Body of pancreas (tissue), 4 donors: ENCODE measurements at regions not wholly inside any gene's neighbourhood (a gene's known extent, or its start where the extent isn't known, plus 50 kb on each side); places are given as distances from the start of the nearest gene placed in this dataset.

Experiments
- ATAC-seq: fragments of 150-250 bp; one replicate; pipeline ENCODE4 v1.9.1; 2016
- DNase-seq, 4 donors: peaks; one replicate each; pipeline ENCODE4 v3.0.0-alpha.2; 2019
- H3K27ac ChIP-seq, 4 donors: fragments of 200-600 bp; sonication (generic); 1 replicate in 3 of 4; 2 replicates in 1 of 4; pipeline versions ENCODE4 v1.5.1 to v1.6.1; 2016 to 2019; ENCODE audit warnings: mild to moderate bottlenecking in 1 of 4, mixed read lengths in 1 of 4, moderate library complexity in 1 of 4
- H3K27me3 ChIP-seq, 2 donors: fragments of 200-600 bp; sonication (generic); one replicate each; pipeline ENCODE4 v1.6.0; 2016; ENCODE audit warnings: mild to moderate bottlenecking in 1 of 2
- H3K36me3 ChIP-seq, 2 donors: fragments of 200-600 bp; sonication (generic); replicated peaks in 1 of 2; 2 replicates each; pipeline ENCODE4 v1.5.1; 2016; ENCODE audit warnings: low read depth in 2 of 2; ENCODE audit not compliant: insufficient read depth in 1 of 2
- H3K4me1 ChIP-seq: fragments of 200-600 bp; sonication (generic); one replicate; pipeline ENCODE4 v1.6.0; 2016
- H3K4me3 ChIP-seq, 2 donors: fragments of 200-600 bp; sonication (generic); 1 replicate in 1 of 2; 2 replicates in 1 of 2; pipeline ENCODE4 v1.5.1; 2016 to 2019
- H3K9me3 ChIP-seq, 3 donors: fragments of 200-600 bp; sonication (generic); 1 replicate in 2 of 3; 2 replicates in 1 of 3; pipeline ENCODE4 v1.5.1; 2016
- POLR2A ChIP-seq, 3 donors: fragments of 450-650 bp; IDR thresholded peaks; one replicate each; pipeline ENCODE4 v1.6.1; 2016; ENCODE audit warnings: antibody characterized with exemption in 3 of 3, mild to moderate bottlenecking in 2 of 3
- WGBS, 2 donors: methylation state at CpG; one replicate each; pipeline ENCODE4 v1.1.5; 2017; 5-methylcytosine and 5-hydroxymethylcytosine counted together
- intact Hi-C: fragments of 100-400 bp; cut with DNase I; formaldehyde crosslinking; loops from one replicate; pipeline ENCODE4 v1.15.1; 2023
- TF ChIP-seq, protein P1 (sequence below), 7 experiments: fragments of 450-650 bp in 4 of 7; fragments of 200-600 bp in 3 of 7; sonication (generic) in 3 of 7; IDR thresholded peaks; one replicate each; pipeline ENCODE4 v1.5.1; 2016 to 2019; ENCODE audit warnings: antibody characterized with exemption in 7 of 7

DNA sequence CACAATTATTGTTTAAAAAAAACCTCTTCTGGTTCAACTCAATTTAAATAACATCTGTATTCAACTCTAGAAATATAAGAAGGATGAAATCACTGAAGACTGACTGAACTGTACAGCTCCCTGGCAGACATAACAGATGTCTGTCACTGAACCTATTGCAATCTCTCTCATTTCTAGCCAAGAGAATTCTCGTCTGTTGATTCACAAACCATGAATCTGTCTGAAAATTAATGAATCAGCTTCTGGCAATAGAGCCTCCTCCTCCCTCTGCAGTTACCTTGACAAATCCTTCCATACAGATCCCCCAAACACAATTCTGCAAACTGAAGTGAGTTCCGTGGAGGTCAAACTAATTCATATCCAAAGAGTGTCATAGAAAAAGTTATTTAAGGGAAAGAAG lies 561.4 kb downstream of the PYDC2 start:
- H3K27ac ChIP-seq, result no peak overlapping the region
- H3K4me3 ChIP-seq, result no peak overlapping the region
- intact Hi-C loops, result no loop called here
- H3K36me3 ChIP-seq, result no peaks in the 10 kb centered on the region
- TF ChIP-seq POLR2A (IDR thresholded peaks at IDR 0.05), result no peak
- TF ChIP-seq, protein P1, sequence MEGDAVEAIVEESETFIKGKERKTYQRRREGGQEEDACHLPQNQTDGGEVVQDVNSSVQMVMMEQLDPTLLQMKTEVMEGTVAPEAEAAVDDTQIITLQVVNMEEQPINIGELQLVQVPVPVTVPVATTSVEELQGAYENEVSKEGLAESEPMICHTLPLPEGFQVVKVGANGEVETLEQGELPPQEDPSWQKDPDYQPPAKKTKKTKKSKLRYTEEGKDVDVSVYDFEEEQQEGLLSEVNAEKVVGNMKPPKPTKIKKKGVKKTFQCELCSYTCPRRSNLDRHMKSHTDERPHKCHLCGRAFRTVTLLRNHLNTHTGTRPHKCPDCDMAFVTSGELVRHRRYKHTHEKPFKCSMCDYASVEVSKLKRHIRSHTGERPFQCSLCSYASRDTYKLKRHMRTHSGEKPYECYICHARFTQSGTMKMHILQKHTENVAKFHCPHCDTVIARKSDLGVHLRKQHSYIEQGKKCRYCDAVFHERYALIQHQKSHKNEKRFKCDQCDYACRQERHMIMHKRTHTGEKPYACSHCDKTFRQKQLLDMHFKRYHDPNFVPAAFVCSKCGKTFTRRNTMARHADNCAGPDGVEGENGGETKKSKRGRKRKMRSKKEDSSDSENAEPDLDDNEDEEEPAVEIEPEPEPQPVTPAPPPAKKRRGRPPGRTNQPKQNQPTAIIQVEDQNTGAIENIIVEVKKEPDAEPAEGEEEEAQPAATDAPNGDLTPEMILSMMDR (IDR thresholded peaks at IDR 0.05), result no peak
- ATAC-seq (no peak), DNase-seq (no peak)
- no peaks in the 10 kb centered on the region for H3K4me1 ChIP-seq
- no peaks in the 10 kb centered on the region for H3K27me3 ChIP-seq
- WGBS, 2 donors, result 26 to 29% methylated on average over 2 of the region's 2 CpGs
- H3K9me3 ChIP-seq, result no peaks in the 10 kb centered on the region

- Histone ChIP-seq H3K4me3 (no peak overlapping the region), H3K9me3 (no peaks in the 10 kb centered on the region), H3K27ac (no peak overlapping the region), H3K36me3 (no peaks in the 10 kb centered on the region), H3K4me1 (no peaks in the 10 kb centered on the region), H3K27me3 (no peaks in the 10 kb centered on the region)
- DNase-seq, result no peak
- intact Hi-C loops, result no loop called here
- WGBS, 2 donors, result 8 to 19% methylated on average over 1 of the region's 1 CpG
- ATAC-seq, result no peak
- TF ChIP-seq, protein P1 (IDR thresholded peaks at IDR 0.05), result no peak
- no peak for TF ChIP-seq POLR2A (IDR thresholded peaks at IDR 0.05)
Observed at GRCh38 chr3:192024751-192025150, 563.8 kb downstream of the PYDC2 start.

GRCh38 chr3:192026661-192027060 lies 565.7 kb downstream of the PYDC2 start:
- WGBS, 2 donors, result 38 to 64% methylated on average over 2 of the region's 2 CpGs
- Histone ChIP-seq H3K4me3 (no peak overlapping the region), H3K4me1 (no peaks in the 10 kb centered on the region), H3K36me3 (no peaks in the 10 kb centered on the region), H3K9me3 (no peaks in the 10 kb centered on the region), H3K27me3 (no peaks in the 10 kb centered on the region), H3K27ac (no peak overlapping the region)
- ATAC-seq (no peak), DNase-seq (no peak)
- TF ChIP-seq, protein P1 (IDR thresholded peaks at IDR 0.05), result no peak
- TF ChIP-seq POLR2A (IDR thresholded peaks at IDR 0.05), result no peak
- intact Hi-C loops, result no loop called here

DNA sequence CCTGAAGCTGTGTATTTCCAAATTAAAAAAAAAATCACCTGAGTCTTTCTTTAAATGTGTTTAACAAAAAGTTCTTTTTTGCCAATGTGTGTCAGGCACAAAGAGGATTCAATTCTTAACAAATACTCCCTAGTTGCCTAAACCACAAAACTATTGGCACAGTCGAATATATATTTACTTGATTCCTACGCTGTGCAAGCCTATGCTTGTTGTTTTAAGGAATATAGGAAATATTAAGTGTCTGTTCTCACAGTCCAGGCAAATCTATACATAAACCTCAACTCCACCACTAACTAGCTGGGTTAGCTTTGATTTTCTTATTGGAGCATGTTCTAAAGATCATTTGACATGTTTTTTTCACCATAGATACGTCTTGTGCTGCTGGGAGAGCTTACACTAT lies 571.0 kb downstream of the PYDC2 start:
- no peak overlapping the region for H3K4me3 ChIP-seq
- intact Hi-C loops, result no loop called here

DNA sequence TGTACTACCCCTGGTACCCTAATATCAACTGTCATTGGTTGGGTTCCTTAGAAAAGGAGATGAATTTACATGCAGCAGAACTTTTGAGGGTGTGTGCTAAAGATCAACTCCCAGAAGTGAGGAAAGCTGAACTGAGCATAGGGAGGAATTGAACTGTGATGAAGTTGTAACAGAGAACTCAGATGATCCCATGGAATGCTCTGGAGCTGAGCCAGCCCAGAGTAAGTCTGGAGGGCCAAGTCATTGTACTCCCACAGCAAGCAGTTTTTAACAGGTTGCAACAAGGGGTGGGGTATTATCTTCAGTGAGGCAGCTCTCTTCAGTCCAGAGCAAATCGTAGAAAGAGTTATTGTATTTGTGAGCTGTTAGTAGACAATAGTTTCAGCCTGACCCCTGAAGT lies 572.3 kb downstream of the PYDC2 start:
- DNase-seq (no peak), ATAC-seq (no peak)
- intact Hi-C loops, result no loop called here
- H3K36me3 ChIP-seq, result no peaks in the 10 kb centered on the region
- no peak overlapping the region for H3K27ac ChIP-seq
- no peak overlapping the region for H3K4me3 ChIP-seq
- H3K9me3 ChIP-seq, result no peaks in the 10 kb centered on the region
- H3K4me1 ChIP-seq, result no peaks in the 10 kb centered on the region
- H3K27me3 ChIP-seq, result no peaks in the 10 kb centered on the region
- no peak for TF ChIP-seq POLR2A (IDR thresholded peaks at IDR 0.05)
- TF ChIP-seq, protein P1 (IDR thresholded peaks at IDR 0.05), result no peak
- WGBS, 2 donors, result 60 to 74% methylated on average over 1 of the region's 1 CpG

More for the DNA sequence above, 571.0 kb downstream of the PYDC2 start:
- Histone ChIP-seq H3K4me1 (no peaks in the 10 kb centered on the region), H3K9me3 (no peaks in the 10 kb centered on the region), H3K27ac (no peak overlapping the region), H3K36me3 (no peaks in the 10 kb centered on the region), H3K27me3 (no peaks in the 10 kb centered on the region)
- 52 to 62% methylated on average over 3 of the region's 3 CpGs for whole genome bisulfite sequencing, 2 donors
- TF ChIP-seq, protein P1 (IDR thresholded peaks at IDR 0.05), result no peak
- no peak for TF ChIP-seq POLR2A (IDR thresholded peaks at IDR 0.05)
- ATAC-seq, result no peak
- no peak for DNase-seq
